ENCODE measurements at regions not wholly inside any gene's neighbourhood (a gene's known extent, or its start where the extent isn't known, plus 50 kb on each side); places are given as distances from the start of the nearest gene placed in this dataset.

DNA sequence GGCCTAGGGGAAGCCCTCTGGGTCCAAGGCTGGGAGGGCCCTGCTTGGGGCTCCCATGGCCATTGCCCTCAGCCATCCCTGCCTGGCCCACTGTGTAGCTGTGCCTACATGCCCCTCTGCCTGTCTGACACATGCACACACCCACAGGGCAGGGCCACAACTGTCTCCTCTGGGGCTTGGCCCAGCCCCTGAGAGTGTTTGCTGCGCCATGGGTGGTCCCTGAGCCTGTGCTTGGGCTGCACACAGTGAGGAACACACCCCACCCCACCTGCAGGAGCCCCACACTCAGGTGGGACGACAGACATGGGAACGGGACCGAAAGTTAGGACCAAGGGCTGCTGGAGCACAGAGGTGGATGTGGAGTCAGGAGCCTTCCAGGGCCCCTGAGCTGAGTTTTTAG, 489.5 kb downstream of the TBC1D22A start:
- TF ChIP-seq POLR2AphosphoS5 (IDR thresholded peaks at IDR 0.05) (no peak), POLR2A (IDR thresholded peaks at IDR 0.05) (no peak)
- TF ChIP-seq, protein P1, sequence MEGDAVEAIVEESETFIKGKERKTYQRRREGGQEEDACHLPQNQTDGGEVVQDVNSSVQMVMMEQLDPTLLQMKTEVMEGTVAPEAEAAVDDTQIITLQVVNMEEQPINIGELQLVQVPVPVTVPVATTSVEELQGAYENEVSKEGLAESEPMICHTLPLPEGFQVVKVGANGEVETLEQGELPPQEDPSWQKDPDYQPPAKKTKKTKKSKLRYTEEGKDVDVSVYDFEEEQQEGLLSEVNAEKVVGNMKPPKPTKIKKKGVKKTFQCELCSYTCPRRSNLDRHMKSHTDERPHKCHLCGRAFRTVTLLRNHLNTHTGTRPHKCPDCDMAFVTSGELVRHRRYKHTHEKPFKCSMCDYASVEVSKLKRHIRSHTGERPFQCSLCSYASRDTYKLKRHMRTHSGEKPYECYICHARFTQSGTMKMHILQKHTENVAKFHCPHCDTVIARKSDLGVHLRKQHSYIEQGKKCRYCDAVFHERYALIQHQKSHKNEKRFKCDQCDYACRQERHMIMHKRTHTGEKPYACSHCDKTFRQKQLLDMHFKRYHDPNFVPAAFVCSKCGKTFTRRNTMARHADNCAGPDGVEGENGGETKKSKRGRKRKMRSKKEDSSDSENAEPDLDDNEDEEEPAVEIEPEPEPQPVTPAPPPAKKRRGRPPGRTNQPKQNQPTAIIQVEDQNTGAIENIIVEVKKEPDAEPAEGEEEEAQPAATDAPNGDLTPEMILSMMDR (IDR thresholded peaks at IDR 0.05 in 8 of 11, conservative IDR thresholded peaks at IDR 0.05 in 3 of 11) = no peak
- no peak overlapping the region for H3K4me3 ChIP-seq
- no peaks in the 10 kb centered on the region for H3K36me3 ChIP-seq
- H3K9me3 ChIP-seq = peaks cover 0 to 10% (median 0%) of the 10 kb centered on the region in 8 donors
- no peak overlapping the region for H3K27ac ChIP-seq
- intact Hi-C loops (cut with DNase I; ENCODE audit: low total_unique reads) = no loop called here
- WGBS, 5 donors = 80 to 89% (median 85%) methylated on average over 3 to 4 of the region's 4 CpGs
- H3K27me3 ChIP-seq (replicated peaks in 1 of 7) = peaks cover 0 to 45% (median 6%) of the 10 kb centered on the region in 7 donors
- H3K4me1 ChIP-seq = no peaks in the 10 kb centered on the region
- no peak for DNase-seq

DNA sequence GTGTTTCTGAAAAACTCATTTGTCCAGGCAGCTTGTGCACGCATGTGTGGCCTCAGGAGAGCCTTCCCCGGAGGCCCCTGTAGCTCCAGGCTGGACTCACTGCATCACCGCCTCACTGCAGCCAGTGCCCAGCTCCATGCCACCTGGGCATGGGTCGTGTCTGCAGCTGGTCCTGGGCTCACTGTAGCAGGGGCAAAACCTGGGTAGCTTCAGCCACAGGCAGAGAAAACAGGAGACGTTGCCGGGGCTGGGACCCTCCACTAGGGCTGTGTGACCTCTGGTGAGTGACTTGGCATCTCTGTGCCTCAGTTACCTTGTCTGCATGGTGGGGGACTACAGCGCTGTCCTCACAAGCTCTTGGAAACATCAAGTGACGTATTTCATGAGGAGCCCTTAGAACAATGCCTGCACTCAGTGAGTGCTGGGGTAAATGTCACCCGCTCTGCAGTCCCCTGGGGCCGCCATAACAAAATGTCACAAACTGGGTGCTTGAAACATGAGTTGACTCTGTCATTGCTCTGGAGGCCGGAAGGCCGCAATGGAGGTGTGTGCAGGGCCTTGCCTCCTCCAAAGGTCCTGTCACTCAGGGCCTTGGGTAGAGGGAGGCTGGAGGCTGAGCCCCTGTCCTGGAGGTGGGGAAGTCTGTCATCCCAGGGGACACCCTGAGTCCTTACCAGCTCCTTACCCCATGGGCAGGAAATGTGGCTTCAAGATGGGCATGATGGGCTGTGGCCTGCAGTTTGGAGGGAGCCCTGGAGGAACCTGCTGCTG, 488.7 kb downstream of the TBC1D22A start:
- WGBS, 5 donors = 77 to 88% (median 84%) methylated on average over 3 to 12 of the region's 12 CpGs
- Histone ChIP-seq H3K27me3 (replicated peaks in 1 of 7) (peaks cover 0 to 47% (median 6%) of the 10 kb centered on the region in 7 donors), H3K36me3 (no peaks in the 10 kb centered on the region), H3K4me3 (no peak overlapping the region), H3K4me1 (no peaks in the 10 kb centered on the region), H3K27ac (no peak overlapping the region), H3K9me3 (peaks cover 0 to 10% (median 0%) of the 10 kb centered on the region in 8 donors)
- no peak for DNase-seq
- TF ChIP-seq, protein P1 (IDR thresholded peaks at IDR 0.05 in 8 of 11, conservative IDR thresholded peaks at IDR 0.05 in 3 of 11) = no peak
- TF ChIP-seq POLR2AphosphoS5 (IDR thresholded peaks at IDR 0.05) (no peak), POLR2A (IDR thresholded peaks at IDR 0.05) (no peak)
- intact Hi-C loops (cut with DNase I; ENCODE audit: low total_unique reads) = no loop called here

DNA sequence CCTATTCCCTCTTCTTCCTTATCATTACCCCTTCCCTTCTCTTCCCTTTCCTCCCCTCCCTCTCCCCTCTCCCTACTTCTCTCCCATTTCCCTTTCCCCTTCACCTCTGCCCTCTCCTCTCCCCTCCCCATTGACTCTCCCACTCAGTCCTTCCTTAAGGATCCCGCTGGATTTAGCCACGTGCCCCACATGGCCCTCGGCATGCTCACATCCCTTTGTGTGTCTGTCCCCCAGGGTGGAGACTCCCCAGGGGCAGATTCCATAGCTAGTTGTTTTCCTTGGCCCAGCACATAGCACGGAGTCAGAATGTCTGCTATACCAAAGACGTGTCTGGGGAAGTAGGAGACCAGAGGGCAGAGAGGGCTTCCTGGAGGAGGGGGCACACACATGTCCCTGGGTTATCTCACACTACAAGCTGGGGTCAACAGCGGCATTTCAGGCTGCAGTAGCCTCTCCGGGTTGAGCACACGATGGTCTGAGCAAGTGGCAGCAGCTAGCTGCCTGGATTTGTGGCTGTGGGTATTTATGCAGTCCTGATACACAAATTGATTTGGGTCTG, 487.0 kb downstream of the TBC1D22A start:
- TF ChIP-seq, protein P1 (IDR thresholded peaks at IDR 0.05 in 8 of 11, conservative IDR thresholded peaks at IDR 0.05 in 3 of 11) = no peak
- no peak for TF ChIP-seq POLR2AphosphoS5 (IDR thresholded peaks at IDR 0.05)
- no peak for TF ChIP-seq POLR2A (IDR thresholded peaks at IDR 0.05)
- intact Hi-C loops (cut with DNase I; ENCODE audit: low total_unique reads) = no loop called here
- WGBS, 5 donors = 46 to 61% (median 57%) methylated on average over 8 of the region's 8 CpGs

DNA sequence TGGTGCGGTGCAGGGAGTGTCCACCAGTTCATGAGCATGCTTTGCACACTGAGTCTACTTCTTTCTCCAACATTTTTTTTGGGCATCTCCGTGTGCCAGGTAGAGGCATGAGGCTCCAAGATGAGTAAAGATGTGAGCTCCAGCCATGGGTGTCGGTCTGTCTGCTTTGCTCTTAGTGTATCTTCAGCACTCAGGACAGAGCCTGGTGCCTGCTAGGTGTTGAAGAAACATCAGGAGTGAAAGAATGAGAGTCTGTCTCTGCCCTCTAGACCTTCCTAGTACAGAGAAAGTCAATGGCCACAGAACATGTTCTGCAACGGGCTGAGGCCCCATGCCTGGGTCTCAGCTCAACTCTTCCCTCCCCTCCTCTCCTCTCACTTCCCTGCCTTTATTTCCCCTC, 486.5 kb downstream of the TBC1D22A start:
- Histone ChIP-seq H3K4me1 (no peaks in the 10 kb centered on the region), H3K27me3 (replicated peaks in 1 of 7) (peaks cover 0 to 60% (median 6%) of the 10 kb centered on the region in 7 donors), H3K27ac (no peak overlapping the region), H3K36me3 (no peaks in the 10 kb centered on the region), H3K9me3 (peaks cover 0 to 13% (median 2%) of the 10 kb centered on the region in 8 donors), H3K4me3 (no peak overlapping the region)
- WGBS, 5 donors = 72 to 84% (median 80%) methylated on average over 4 of the region's 4 CpGs
- DNase-seq = no peak
- no peak for TF ChIP-seq POLR2A (IDR thresholded peaks at IDR 0.05)
- intact Hi-C loops (cut with DNase I; ENCODE audit: low total_unique reads) = no loop called here

More for the DNA sequence above, 487.0 kb downstream of the TBC1D22A start:
- no peaks in the 10 kb centered on the region for H3K36me3 ChIP-seq
- H3K9me3 ChIP-seq = peaks cover 0 to 10% (median 0%) of the 10 kb centered on the region in 8 donors
- DNase-seq = no peak
- H3K27me3 ChIP-seq (replicated peaks in 1 of 7) = peaks cover 0 to 56% (median 6%) of the 10 kb centered on the region in 7 donors
- H3K4me1 ChIP-seq = no peaks in the 10 kb centered on the region
- no peak overlapping the region for H3K27ac ChIP-seq
- H3K4me3 ChIP-seq = no peak overlapping the region

Data from spleen (tissue), 11 donors.